Erythroblast (primary cell): ENCODE measurements at regions not wholly inside any gene's neighbourhood (a gene's known extent, or its start where the extent isn't known, plus 50 kb on each side); places are given as distances from the start of the nearest gene placed in this dataset.
A peak's percentile ranks its signal among the peaks of the same experiment; 100 is the strongest.

ENCODE experiments used
- DNase-seq, 2 experiments: peaks; one replicate each; lab custom pipeline; 2025; lab: John Stamatoyannopoulos, UW
- GATA1 ChIP-seq: IDR thresholded peaks from 2 replicates; pipeline ENCODE4 v1.6.1; 2011; ENCODE audit warnings: low read depth, mild to moderate bottlenecking, control low read depth, low read length, moderate library complexity
- POLR2A ChIP-seq: IDR thresholded peaks from 2 replicates; pipeline ENCODE4 v1.6.1; 2011; ENCODE audit warnings: mild to moderate bottlenecking, low read length

DNA sequence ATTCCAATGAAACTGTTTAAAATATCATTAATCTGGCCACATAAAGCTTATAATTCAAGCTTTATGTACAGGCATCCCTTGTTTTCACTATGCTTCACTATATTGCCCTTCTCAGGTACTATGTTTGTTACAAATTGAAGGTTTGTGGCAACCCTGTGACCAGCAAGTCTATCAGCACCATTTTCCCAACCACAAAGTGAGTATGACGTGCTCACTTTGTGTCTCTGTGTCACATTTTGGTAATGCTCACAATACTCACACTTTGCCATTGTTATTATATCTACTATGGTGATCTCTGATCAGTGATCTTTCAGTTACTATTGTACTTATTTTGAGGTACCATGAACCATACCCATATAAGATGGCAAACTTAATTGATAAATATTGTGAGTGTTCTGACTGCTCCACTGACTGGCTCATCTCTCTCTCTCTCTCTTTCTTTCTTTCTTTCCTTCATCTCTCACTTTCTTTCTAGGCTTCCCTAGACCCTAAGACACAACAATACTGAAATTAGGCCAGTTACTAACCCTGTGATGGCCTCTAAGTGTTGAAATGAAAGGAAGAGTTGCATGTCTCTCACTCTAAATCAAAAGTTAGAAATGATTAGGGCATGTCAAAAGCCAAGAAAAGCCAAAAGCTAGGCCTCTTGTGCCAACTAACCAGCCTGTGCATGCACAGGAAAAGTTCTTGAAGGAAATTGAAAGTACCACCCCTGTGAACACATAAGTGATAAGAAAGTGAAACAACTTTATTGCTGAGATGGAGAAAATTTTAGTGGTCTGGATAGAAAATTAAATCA, 227.9 kb downstream of the BCAS1 start:
- TF ChIP-seq GATA1 (no peak), POLR2A (no peak)

GRCh38 chr20:53841741-53842140, 228.7 kb downstream of the BCAS1 start:
- no peak for DNase-seq
- TF ChIP-seq POLR2A: no peak
- TF ChIP-seq GATA1: no peak

More for the DNA sequence above, 227.9 kb downstream of the BCAS1 start:
- no peak for DNase-seq

- no peak for DNase-seq
- TF ChIP-seq GATA1 (no peak), POLR2A (no peak)
Observed at GRCh38 chr20:53840532-53840931, 229.9 kb downstream of the BCAS1 start.

DNA sequence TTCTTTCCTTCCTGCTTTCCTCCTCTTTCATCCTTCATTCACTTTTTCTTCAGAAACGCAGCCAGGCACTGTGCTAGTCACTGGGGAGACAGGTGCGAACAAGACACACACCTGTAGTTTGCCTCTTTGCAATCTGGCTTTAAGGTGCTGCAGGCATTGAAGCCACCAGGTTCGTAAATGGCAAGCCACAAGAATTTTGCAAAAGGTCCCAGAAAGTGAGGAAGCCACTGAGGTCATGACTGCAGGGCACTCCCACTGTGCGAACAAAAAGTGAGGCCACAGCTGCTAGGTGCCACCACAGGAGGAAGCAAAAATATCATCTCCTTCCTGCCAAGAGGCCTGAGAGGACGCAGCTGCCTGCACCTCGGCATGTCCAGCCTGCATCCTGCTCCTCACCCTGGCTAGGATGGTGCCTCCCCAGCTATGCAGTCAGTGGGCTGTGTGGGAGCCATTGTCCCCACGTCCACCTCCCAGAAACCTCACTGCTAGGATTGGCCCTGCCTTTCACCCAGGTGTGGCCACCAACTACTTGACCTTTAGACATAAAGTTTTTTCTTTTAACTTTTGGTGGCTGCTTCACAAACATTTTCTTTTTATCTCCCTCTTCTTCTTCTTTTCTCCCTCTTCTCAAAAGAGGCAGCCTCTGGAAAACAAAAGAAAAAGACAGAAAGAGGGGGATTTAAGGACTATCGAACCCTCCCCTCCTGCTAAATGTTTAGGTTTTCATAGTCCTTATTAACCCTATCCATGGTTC, 230.8 kb downstream of the BCAS1 start:
- DNase-seq: no peak
- TF ChIP-seq GATA1 (no peak), POLR2A (no peak)

DNA sequence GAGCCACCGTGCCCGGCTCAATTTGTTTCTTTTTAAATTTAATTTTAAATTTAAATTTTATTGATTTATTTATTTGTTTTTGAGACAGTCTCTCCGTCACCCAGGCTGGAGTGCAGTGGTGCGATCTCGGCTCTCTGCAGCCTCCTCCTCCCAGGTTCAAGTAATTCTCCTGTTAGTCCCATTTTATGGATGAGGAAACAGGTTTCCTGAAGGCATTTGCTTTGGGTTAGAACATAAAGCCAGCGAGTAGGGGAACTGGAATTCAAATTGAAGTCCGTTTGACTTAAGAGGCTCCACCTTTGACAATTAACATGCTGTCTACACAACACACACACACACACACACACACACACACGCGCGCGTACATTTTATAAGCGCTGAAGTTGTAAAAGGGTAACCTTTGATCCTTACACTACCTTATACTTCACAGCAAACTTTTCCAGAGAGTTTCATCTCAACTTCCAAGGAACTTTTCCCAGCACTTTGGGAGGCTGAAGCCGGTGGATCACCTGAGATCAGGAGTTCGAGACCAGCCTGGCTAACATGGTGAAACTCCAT, 232.0 kb downstream of the BCAS1 start:
- TF ChIP-seq POLR2A: no peak
- TF ChIP-seq GATA1: no peak
- DNase-seq: no peak

GRCh38 chr20:53837126-53837826, 233.1 kb downstream of the BCAS1 start:
- TF ChIP-seq POLR2A (no peak), GATA1 (no peak)

DNA sequence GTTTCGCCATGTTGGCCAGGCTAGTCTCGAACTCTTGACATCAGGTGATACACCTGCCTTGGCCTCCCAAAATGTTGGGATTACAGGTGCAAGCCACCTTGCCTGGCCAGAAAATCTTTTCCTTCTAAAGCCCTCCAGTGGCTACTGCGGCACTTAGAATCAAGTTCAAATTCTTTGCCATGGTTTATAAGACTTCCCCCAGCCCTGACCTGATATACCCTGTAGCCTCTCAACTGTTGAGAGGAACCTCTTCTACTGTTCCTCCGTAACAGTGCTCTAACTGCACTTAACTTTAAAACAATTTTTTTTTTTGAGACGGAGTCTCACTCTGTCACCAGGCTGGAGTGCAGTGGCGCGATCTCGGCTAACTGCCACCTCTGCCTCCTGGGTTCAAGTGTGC, 235.6 kb downstream of the BCAS1 start:
- no peak for TF ChIP-seq POLR2A
- DNase-seq: no peak

More at GRCh38 chr20:53837126-53837826, 233.1 kb downstream of the BCAS1 start:
- no peak for DNase-seq

DNA sequence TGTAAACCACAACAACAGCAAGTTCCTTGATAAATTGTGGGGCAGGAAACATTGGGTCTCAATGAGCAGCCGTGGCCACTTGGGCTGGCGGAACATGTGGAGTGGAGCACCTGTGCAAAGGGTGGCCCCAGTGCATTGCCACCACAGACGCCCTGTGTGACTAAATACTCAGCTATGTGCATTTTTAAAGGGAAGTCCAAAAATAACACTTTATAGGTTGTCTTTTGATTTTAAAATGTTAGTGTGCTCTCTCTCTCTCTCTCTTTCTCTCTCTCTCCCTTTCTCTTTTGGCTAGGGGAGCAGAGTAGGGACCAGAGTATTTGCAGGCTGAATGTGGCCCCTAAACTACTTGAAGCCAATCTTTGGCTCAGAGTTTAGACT, 236.3 kb downstream of the BCAS1 start:
- no peak for TF ChIP-seq POLR2A
- no peak for TF ChIP-seq GATA1
- DNase-seq: no peak

GRCh38 chr20:53833333-53834061, 236.9 kb downstream of the BCAS1 start:
- no peak for TF ChIP-seq POLR2A
- no peak for DNase-seq

GRCh38 chr20:53832499-53832898, 237.9 kb downstream of the BCAS1 start:
- no peak for TF ChIP-seq POLR2A
- no peak for TF ChIP-seq GATA1
- DNase-seq: no peak

- DNase-seq: no peak
- TF ChIP-seq GATA1 (no peak), POLR2A (no peak)
Observed at GRCh38 chr20:53831812-53832211, 238.2 kb upstream of the ZNF217 start.

DNA sequence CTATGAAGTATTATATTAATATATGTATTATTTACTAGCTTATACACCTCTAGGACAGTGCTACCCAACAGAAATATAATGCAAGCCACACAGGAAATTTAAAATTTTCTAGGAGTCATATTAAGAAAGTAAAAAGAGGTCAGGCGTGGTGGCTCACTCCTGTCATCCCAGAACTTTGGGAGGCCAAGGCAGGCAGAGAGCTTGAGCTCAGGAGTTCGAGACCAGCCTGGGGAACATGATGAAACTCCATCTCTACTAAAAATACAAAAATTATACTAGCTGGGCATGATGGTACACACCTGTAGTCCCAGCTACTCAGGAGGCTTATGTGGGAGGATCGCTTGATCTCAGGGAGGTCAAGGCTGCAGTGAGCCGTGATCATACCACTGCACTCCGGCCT, 237.6 kb upstream of the ZNF217 start:
- TF ChIP-seq GATA1: no peak
- no peak for TF ChIP-seq POLR2A
- DNase-seq: no peak

DNA sequence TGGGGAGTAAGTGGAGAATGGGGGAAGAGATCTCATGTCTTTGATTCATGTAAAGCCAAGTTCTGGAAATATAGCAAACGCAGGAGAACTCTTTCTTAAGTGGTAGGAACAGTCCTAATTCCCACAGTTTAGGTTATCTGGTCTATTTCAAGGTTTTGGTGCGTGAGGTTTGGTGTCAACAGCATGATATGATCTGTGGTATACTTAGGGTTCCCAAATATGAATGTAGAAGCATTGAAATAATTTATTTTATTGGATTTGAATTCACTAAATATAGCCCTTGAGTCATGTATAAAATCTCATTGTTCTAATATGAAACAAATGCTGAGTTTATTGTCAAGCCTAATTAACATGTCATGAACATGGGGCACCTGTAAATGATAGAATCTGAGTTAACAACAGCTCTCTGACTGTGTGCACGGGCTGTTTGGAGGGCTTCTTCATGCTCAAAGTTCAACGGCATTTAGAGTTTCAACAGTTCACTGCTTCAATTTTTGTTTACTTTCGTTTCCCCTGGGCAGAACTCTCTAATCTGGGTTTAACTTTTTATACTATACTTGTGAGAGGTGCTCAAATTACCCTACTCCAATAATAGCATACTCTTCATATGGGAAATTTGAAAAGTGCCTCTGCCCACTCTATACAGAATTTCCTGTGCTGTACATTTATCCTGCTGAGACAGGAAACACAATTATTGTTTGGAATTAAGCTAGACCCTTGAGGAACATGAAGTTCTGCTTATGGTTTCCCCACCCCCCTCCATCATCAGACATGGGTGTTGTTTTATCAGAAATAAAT, 236.3 kb upstream of the ZNF217 start:
- TF ChIP-seq POLR2A: no peak
- TF ChIP-seq GATA1: no peak
- DNase-seq: peak in 1 of 2 experiments; percentile 43
